ENCODE measurements at regions not wholly inside any gene's neighbourhood (a gene's known extent, or its start where the extent isn't known, plus 50 kb on each side); places are given as distances from the start of the nearest gene placed in this dataset.

- no peak for DNase-seq (ENCODE audit: low read depth)
Observed at GRCh38 chr7:19062216-19062615, 55.2 kb downstream of the TWIST1 start.

- no peak for DNase-seq (ENCODE audit: low read depth)
Observed at GRCh38 chr7:19061331-19061730, 56.1 kb downstream of the TWIST1 start.

- DNase-seq (ENCODE audit: low read depth) = peak; percentile 41
Observed at GRCh38 chr7:19060761-19061259, 56.6 kb downstream of the TWIST1 start.

GRCh38 chr7:19056305-19056704 lies 61.1 kb downstream of the TWIST1 start:
- no peak for DNase-seq (ENCODE audit: low read depth)
